ENCODE measurements at regions not wholly inside any gene's neighbourhood (a gene's known extent, or its start where the extent isn't known, plus 50 kb on each side); places are given as distances from the start of the nearest gene placed in this dataset.

GRCh38 chr3:148240351-148240750, 457.4 kb upstream of the AGTR1 start:
- Histone ChIP-seq H3K9me3 (ENCODE audit: control insufficient read depth in 5 of 5, low read length in 5 of 5) (no peaks in the 10 kb centered on the region), H3K4me3 (ENCODE audit: low read depth in 1 of 5, low read length in 5 of 5) (no peak overlapping the region), H3K9ac (ENCODE audit: low read length in 5 of 5) (no peak overlapping the region), H3K27me3 (ENCODE audit: control insufficient read depth in 5 of 5, insufficient read depth in 4 of 5, low read length in 5 of 5) (no peaks in the 10 kb centered on the region), H3K36me3 (ENCODE audit: control insufficient read depth in 5 of 5, insufficient read depth in 5 of 5, low read length in 5 of 5) (no peaks in the 10 kb centered on the region), H3K27ac (ENCODE audit: low read depth, low read length) (no peak overlapping the region), H3K4me1 (ENCODE audit: control insufficient read depth in 5 of 5, insufficient read depth in 5 of 5, low read length in 5 of 5) (peaks cover 0 to 6% (median 0%) of the 10 kb centered on the region in 5 donors)

- Histone ChIP-seq H3K36me3 (ENCODE audit: control insufficient read depth in 5 of 5, insufficient read depth in 5 of 5, low read length in 5 of 5) (no peaks in the 10 kb centered on the region), H3K9ac (ENCODE audit: low read length in 5 of 5) (no peak overlapping the region), H3K9me3 (ENCODE audit: control insufficient read depth in 5 of 5, low read length in 5 of 5) (no peaks in the 10 kb centered on the region), H3K4me1 (ENCODE audit: control insufficient read depth in 5 of 5, insufficient read depth in 5 of 5, low read length in 5 of 5) (peaks cover 0 to 6% (median 0%) of the 10 kb centered on the region in 5 donors), H3K27me3 (ENCODE audit: control insufficient read depth in 5 of 5, insufficient read depth in 4 of 5, low read length in 5 of 5) (no peaks in the 10 kb centered on the region), H3K4me3 (ENCODE audit: low read depth in 1 of 5, low read length in 5 of 5) (no peak overlapping the region), H3K27ac (ENCODE audit: low read depth, low read length) (no peak overlapping the region)
Measured at GRCh38 chr3:148243609-148244008, 454.1 kb upstream of the AGTR1 start.

- Histone ChIP-seq H3K9ac (ENCODE audit: low read length in 5 of 5) (no peak overlapping the region), H3K4me3 (ENCODE audit: low read depth in 1 of 5, low read length in 5 of 5) (no peak overlapping the region), H3K27ac (ENCODE audit: low read depth, low read length) (no peak overlapping the region), H3K27me3 (ENCODE audit: control insufficient read depth in 5 of 5, insufficient read depth in 4 of 5, low read length in 5 of 5) (no peaks in the 10 kb centered on the region), H3K9me3 (ENCODE audit: control insufficient read depth in 5 of 5, low read length in 5 of 5) (no peaks in the 10 kb centered on the region), H3K4me1 (ENCODE audit: control insufficient read depth in 5 of 5, insufficient read depth in 5 of 5, low read length in 5 of 5) (peaks cover 0 to 6% (median 0%) of the 10 kb centered on the region in 5 donors), H3K36me3 (ENCODE audit: control insufficient read depth in 5 of 5, insufficient read depth in 5 of 5, low read length in 5 of 5) (no peaks in the 10 kb centered on the region)
Measured at GRCh38 chr3:148246291-148246923, 451.3 kb upstream of the AGTR1 start.

- Histone ChIP-seq H3K27ac (ENCODE audit: low read depth, low read length) (no peak overlapping the region), H3K4me3 (ENCODE audit: low read depth in 1 of 5, low read length in 5 of 5) (no peak overlapping the region), H3K36me3 (ENCODE audit: control insufficient read depth in 5 of 5, insufficient read depth in 5 of 5, low read length in 5 of 5) (no peaks in the 10 kb centered on the region), H3K9ac (ENCODE audit: low read length in 5 of 5) (no peak overlapping the region), H3K27me3 (ENCODE audit: control insufficient read depth in 5 of 5, insufficient read depth in 4 of 5, low read length in 5 of 5) (no peaks in the 10 kb centered on the region), H3K4me1 (ENCODE audit: control insufficient read depth in 5 of 5, insufficient read depth in 5 of 5, low read length in 5 of 5) (no peaks in the 10 kb centered on the region), H3K9me3 (ENCODE audit: control insufficient read depth in 5 of 5, low read length in 5 of 5) (no peaks in the 10 kb centered on the region)
Measured at GRCh38 chr3:148253713-148254112, 444.0 kb upstream of the AGTR1 start.

- H3K36me3 ChIP-seq (ENCODE audit: control insufficient read depth in 5 of 5, insufficient read depth in 5 of 5, low read length in 5 of 5) = no peaks in the 10 kb centered on the region
- H3K27ac ChIP-seq (ENCODE audit: low read depth, low read length) = no peak overlapping the region
- no peak overlapping the region for H3K4me3 ChIP-seq (ENCODE audit: low read depth in 1 of 5, low read length in 5 of 5)
- no peaks in the 10 kb centered on the region for H3K9me3 ChIP-seq (ENCODE audit: control insufficient read depth in 5 of 5, low read length in 5 of 5)
- H3K27me3 ChIP-seq (ENCODE audit: control insufficient read depth in 5 of 5, insufficient read depth in 4 of 5, low read length in 5 of 5) = no peaks in the 10 kb centered on the region
- no peak overlapping the region for H3K9ac ChIP-seq (ENCODE audit: low read length in 5 of 5)
- H3K4me1 ChIP-seq (ENCODE audit: control insufficient read depth in 5 of 5, insufficient read depth in 5 of 5, low read length in 5 of 5) = no peaks in the 10 kb centered on the region
Measured at GRCh38 chr3:148254402-148254801, 443.3 kb upstream of the AGTR1 start.

- Histone ChIP-seq H3K4me1 (ENCODE audit: control insufficient read depth in 5 of 5, insufficient read depth in 5 of 5, low read length in 5 of 5) (no peaks in the 10 kb centered on the region), H3K27me3 (ENCODE audit: control insufficient read depth in 5 of 5, insufficient read depth in 4 of 5, low read length in 5 of 5) (no peaks in the 10 kb centered on the region)
Measured at GRCh38 chr3:148255981-148256969, 441.4 kb upstream of the AGTR1 start.

GRCh38 chr3:148262980-148263379, 434.7 kb upstream of the AGTR1 start:
- no peaks in the 10 kb centered on the region for H3K9me3 ChIP-seq (ENCODE audit: control insufficient read depth in 5 of 5, low read length in 5 of 5)
- H3K4me3 ChIP-seq (ENCODE audit: low read depth in 1 of 5, low read length in 5 of 5) = no peak overlapping the region
- no peaks in the 10 kb centered on the region for H3K4me1 ChIP-seq (ENCODE audit: control insufficient read depth in 5 of 5, insufficient read depth in 5 of 5, low read length in 5 of 5)
- H3K36me3 ChIP-seq (ENCODE audit: control insufficient read depth in 5 of 5, insufficient read depth in 5 of 5, low read length in 5 of 5) = no peaks in the 10 kb centered on the region
- no peak overlapping the region for H3K27ac ChIP-seq (ENCODE audit: low read depth, low read length)
- H3K27me3 ChIP-seq (ENCODE audit: control insufficient read depth in 5 of 5, insufficient read depth in 4 of 5, low read length in 5 of 5) = no peaks in the 10 kb centered on the region
- no peak overlapping the region for H3K9ac ChIP-seq (ENCODE audit: low read length in 5 of 5)

More at GRCh38 chr3:148255981-148256969, 441.4 kb upstream of the AGTR1 start:
- H3K36me3 ChIP-seq (ENCODE audit: control insufficient read depth in 5 of 5, insufficient read depth in 5 of 5, low read length in 5 of 5) = no peaks in the 10 kb centered on the region
- no peak overlapping the region for H3K27ac ChIP-seq (ENCODE audit: low read depth, low read length)
- H3K9me3 ChIP-seq (ENCODE audit: control insufficient read depth in 5 of 5, low read length in 5 of 5) = no peaks in the 10 kb centered on the region
- no peak overlapping the region for H3K9ac ChIP-seq (ENCODE audit: low read length in 5 of 5)
- no peak overlapping the region for H3K4me3 ChIP-seq (ENCODE audit: low read depth in 1 of 5, low read length in 5 of 5)

- Histone ChIP-seq H3K27me3 (ENCODE audit: control insufficient read depth in 5 of 5, insufficient read depth in 4 of 5, low read length in 5 of 5) (no peaks in the 10 kb centered on the region), H3K9ac (ENCODE audit: low read length in 5 of 5) (no peak overlapping the region)
Measured at GRCh38 chr3:148265841-148266240, 431.9 kb upstream of the AGTR1 start.

GRCh38 chr3:148266341-148266740, 431.4 kb upstream of the AGTR1 start:
- H3K4me1 ChIP-seq (ENCODE audit: control insufficient read depth in 5 of 5, insufficient read depth in 5 of 5, low read length in 5 of 5) = no peaks in the 10 kb centered on the region

More at GRCh38 chr3:148265841-148266240, 431.9 kb upstream of the AGTR1 start:
- H3K4me1 ChIP-seq (ENCODE audit: control insufficient read depth in 5 of 5, insufficient read depth in 5 of 5, low read length in 5 of 5) = no peaks in the 10 kb centered on the region
- no peaks in the 10 kb centered on the region for H3K36me3 ChIP-seq (ENCODE audit: control insufficient read depth in 5 of 5, insufficient read depth in 5 of 5, low read length in 5 of 5)
- H3K4me3 ChIP-seq (ENCODE audit: low read depth in 1 of 5, low read length in 5 of 5) = no peak overlapping the region
- H3K9me3 ChIP-seq (ENCODE audit: control insufficient read depth in 5 of 5, low read length in 5 of 5) = no peaks in the 10 kb centered on the region
- no peak overlapping the region for H3K27ac ChIP-seq (ENCODE audit: low read depth, low read length)

GRCh38 chr3:148269816-148270215, 427.9 kb upstream of the AGTR1 start:
- Histone ChIP-seq H3K4me3 (ENCODE audit: low read depth in 1 of 5, low read length in 5 of 5) (no peak overlapping the region), H3K9me3 (ENCODE audit: control insufficient read depth in 5 of 5, low read length in 5 of 5) (no peaks in the 10 kb centered on the region), H3K36me3 (ENCODE audit: control insufficient read depth in 5 of 5, insufficient read depth in 5 of 5, low read length in 5 of 5) (no peaks in the 10 kb centered on the region), H3K27me3 (ENCODE audit: control insufficient read depth in 5 of 5, insufficient read depth in 4 of 5, low read length in 5 of 5) (no peaks in the 10 kb centered on the region), H3K9ac (ENCODE audit: low read length in 5 of 5) (no peak overlapping the region), H3K27ac (ENCODE audit: low read depth, low read length) (no peak overlapping the region), H3K4me1 (ENCODE audit: control insufficient read depth in 5 of 5, insufficient read depth in 5 of 5, low read length in 5 of 5) (no peaks in the 10 kb centered on the region)

More at GRCh38 chr3:148266341-148266740, 431.4 kb upstream of the AGTR1 start:
- Histone ChIP-seq H3K27ac (ENCODE audit: low read depth, low read length) (no peak overlapping the region), H3K27me3 (ENCODE audit: control insufficient read depth in 5 of 5, insufficient read depth in 4 of 5, low read length in 5 of 5) (no peaks in the 10 kb centered on the region), H3K4me3 (ENCODE audit: low read depth in 1 of 5, low read length in 5 of 5) (no peak overlapping the region), H3K36me3 (ENCODE audit: control insufficient read depth in 5 of 5, insufficient read depth in 5 of 5, low read length in 5 of 5) (no peaks in the 10 kb centered on the region), H3K9ac (ENCODE audit: low read length in 5 of 5) (no peak overlapping the region), H3K9me3 (ENCODE audit: control insufficient read depth in 5 of 5, low read length in 5 of 5) (no peaks in the 10 kb centered on the region)
